ENCODE measurements at regions not wholly inside any gene's neighbourhood (a gene's known extent, or its start where the extent isn't known, plus 50 kb on each side); places are given as distances from the start of the nearest gene placed in this dataset.

DNA sequence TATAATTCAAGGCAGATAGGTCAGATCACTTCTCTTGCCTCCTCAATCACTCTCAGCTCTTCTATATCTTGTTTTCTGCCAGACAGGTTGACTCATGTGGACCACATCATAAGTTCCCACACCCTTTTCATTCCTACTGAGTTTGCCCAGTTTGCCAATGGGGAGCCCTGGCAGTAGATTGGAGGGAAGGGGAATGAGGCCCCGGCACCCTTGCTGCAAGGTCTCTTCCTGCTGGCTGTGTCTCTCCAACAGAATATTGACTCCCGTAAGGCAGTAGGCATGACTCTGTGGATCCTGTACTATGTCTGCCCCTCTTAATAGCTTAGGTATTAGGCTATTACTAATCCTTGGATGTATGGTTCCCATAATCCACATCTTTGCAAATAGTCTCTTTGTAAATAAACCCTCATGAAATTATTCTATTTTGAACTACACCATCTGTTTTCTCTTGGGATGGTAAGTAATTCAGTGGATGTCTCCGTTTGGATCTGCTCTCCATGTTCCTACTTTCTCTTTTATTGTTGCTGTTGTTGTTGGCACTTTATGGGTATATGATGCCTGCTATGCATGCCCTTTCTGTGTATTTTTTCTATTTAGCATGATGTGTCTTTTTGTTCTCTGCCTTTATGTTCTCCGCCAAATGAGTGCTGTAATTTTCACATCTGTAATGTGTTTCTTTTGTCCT, 65.5 kb upstream of the DCBLD2 start:
- TF ChIP-seq FOXM1 (IDR thresholded peaks at IDR 0.05; ENCODE audit: borderline replicate concordance, low read depth), result no peak
- no peak for TF ChIP-seq RAD21 (IDR thresholded peaks at IDR 0.05; ENCODE audit: low read depth)
- TF ChIP-seq TAF1 (IDR thresholded peaks at IDR 0.05; ENCODE audit: low read depth), result no peak
- no peak for TF ChIP-seq ZBTB7A (IDR thresholded peaks at IDR 0.05; ENCODE audit: low read depth)
- TF ChIP-seq, protein P1, sequence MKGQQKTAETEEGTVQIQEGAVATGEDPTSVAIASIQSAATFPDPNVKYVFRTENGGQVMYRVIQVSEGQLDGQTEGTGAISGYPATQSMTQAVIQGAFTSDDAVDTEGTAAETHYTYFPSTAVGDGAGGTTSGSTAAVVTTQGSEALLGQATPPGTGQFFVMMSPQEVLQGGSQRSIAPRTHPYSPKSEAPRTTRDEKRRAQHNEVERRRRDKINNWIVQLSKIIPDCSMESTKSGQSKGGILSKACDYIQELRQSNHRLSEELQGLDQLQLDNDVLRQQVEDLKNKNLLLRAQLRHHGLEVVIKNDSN (IDR thresholded peaks at IDR 0.05), result no peak
- TF ChIP-seq CEBPB (IDR thresholded peaks at IDR 0.05), result no peak
- no peak for TF ChIP-seq EGR1 (IDR thresholded peaks at IDR 0.05)
- no peak for TF ChIP-seq REST (IDR thresholded peaks at IDR 0.05; ENCODE audit: low read depth)
- no peak for TF ChIP-seq YY1 (IDR thresholded peaks at IDR 0.05; ENCODE audit: low read depth)
- no peak for TF ChIP-seq CREB1 (IDR thresholded peaks at IDR 0.05; ENCODE audit: low read depth)
- no peak for TF ChIP-seq NFIC (IDR thresholded peaks at IDR 0.05)
- TF ChIP-seq EP300 (IDR thresholded peaks at IDR 0.05; ENCODE audit: borderline replicate concordance), result no peak
- TF ChIP-seq, protein P2, sequence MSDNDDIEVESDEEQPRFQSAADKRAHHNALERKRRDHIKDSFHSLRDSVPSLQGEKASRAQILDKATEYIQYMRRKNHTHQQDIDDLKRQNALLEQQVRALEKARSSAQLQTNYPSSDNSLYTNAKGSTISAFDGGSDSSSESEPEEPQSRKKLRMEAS (IDR thresholded peaks at IDR 0.05), result no peak
- no peak for TF ChIP-seq TCF12 (IDR thresholded peaks at IDR 0.05; ENCODE audit: low read depth)
- no peak for TF ChIP-seq TEAD4 (IDR thresholded peaks at IDR 0.05)

DNA sequence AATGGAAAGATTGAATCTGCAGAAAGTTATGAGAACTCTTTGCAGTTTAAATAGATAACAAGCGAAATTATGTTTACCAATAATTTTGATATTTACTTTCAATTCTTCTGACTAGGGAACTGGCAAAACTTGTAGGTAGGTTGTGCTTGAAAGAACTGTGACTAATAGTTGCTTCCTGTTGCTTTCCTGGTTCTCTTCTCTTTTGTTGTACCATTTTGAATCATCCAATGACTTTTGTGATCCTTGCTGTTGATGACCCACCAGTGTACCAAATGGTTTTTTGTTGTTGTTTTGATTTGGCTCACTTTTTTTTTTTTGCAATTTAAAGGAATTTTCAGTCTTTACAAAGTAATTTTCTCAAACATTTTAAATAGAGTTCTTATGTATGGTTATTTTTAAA, 64.9 kb upstream of the DCBLD2 start:
- TF ChIP-seq, protein P2 (IDR thresholded peaks at IDR 0.05), result no peak
- no peak for TF ChIP-seq CREB1 (IDR thresholded peaks at IDR 0.05; ENCODE audit: low read depth)

DNA sequence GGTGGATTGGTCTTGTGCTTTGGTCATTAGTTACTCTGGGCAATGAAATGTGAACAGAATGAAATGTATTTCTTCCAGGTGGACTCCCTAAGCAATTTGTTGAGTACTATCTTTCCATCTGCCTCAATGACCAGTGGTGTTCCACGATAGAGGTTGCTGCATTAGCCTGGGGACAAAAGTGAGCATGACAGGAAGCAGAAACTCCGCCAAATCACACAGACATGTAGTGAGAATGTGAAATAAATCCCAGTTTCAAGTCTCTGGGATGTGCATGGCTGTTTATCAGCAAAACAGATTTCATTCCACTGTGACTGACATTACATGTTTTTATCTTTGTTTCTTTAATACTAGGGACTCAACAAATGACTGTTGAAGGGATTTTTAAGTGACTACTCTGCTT, 63.3 kb upstream of the DCBLD2 start:
- TF ChIP-seq EGR1 (IDR thresholded peaks at IDR 0.05) (no peak), CREB1 (IDR thresholded peaks at IDR 0.05; ENCODE audit: low read depth) (no peak), ZBTB7A (IDR thresholded peaks at IDR 0.05; ENCODE audit: low read depth) (no peak), EP300 (IDR thresholded peaks at IDR 0.05; ENCODE audit: borderline replicate concordance) (no peak), REST (IDR thresholded peaks at IDR 0.05; ENCODE audit: low read depth) (no peak), YY1 (IDR thresholded peaks at IDR 0.05; ENCODE audit: low read depth) (no peak), TAF1 (IDR thresholded peaks at IDR 0.05; ENCODE audit: low read depth) (no peak), RAD21 (IDR thresholded peaks at IDR 0.05; ENCODE audit: low read depth) (no peak), CEBPB (IDR thresholded peaks at IDR 0.05) (no peak), FOXM1 (IDR thresholded peaks at IDR 0.05; ENCODE audit: borderline replicate concordance, low read depth) (no peak)
- TF ChIP-seq, protein P2 (IDR thresholded peaks at IDR 0.05), result no peak

DNA sequence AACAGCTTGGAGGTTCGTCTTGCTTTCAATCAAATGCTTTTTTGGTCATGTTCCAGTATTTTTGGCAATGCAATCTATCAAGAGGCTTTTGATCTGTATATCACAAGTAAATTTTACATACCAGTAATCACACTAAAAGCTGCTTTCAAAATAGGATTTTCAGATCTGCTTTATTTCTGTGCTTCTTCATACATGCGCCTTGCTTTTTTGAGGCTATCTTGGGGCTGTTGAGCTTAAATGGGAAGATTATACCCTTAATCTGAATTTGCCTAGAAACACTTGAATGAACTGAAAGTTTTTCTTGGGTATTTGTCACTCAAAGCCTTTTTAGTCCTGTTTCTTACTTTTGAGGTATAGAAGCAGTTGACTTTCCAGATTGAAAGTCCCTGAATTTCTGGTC, 62.1 kb upstream of the DCBLD2 start:
- TF ChIP-seq ZBTB7A (IDR thresholded peaks at IDR 0.05; ENCODE audit: low read depth), result no peak
- no peak for TF ChIP-seq TEAD4 (IDR thresholded peaks at IDR 0.05)
- TF ChIP-seq YY1 (IDR thresholded peaks at IDR 0.05; ENCODE audit: low read depth), result no peak
- TF ChIP-seq RAD21 (IDR thresholded peaks at IDR 0.05; ENCODE audit: low read depth), result no peak
- TF ChIP-seq, protein P2 (IDR thresholded peaks at IDR 0.05), result no peak
- TF ChIP-seq CREB1 (IDR thresholded peaks at IDR 0.05; ENCODE audit: low read depth), result no peak
- TF ChIP-seq, protein P1 (IDR thresholded peaks at IDR 0.05), result no peak
- TF ChIP-seq TCF12 (IDR thresholded peaks at IDR 0.05; ENCODE audit: low read depth), result no peak
- no peak for TF ChIP-seq EGR1 (IDR thresholded peaks at IDR 0.05)
- no peak for TF ChIP-seq NFIC (IDR thresholded peaks at IDR 0.05)

GRCh38 chr3:98962951-98963350, 61.5 kb upstream of the DCBLD2 start:
- TF ChIP-seq CEBPB (IDR thresholded peaks at IDR 0.05) (no peak), RAD21 (IDR thresholded peaks at IDR 0.05; ENCODE audit: low read depth) (no peak), TEAD4 (IDR thresholded peaks at IDR 0.05) (no peak), TAF1 (IDR thresholded peaks at IDR 0.05; ENCODE audit: low read depth) (no peak), ZBTB7A (IDR thresholded peaks at IDR 0.05; ENCODE audit: low read depth) (no peak), EP300 (IDR thresholded peaks at IDR 0.05; ENCODE audit: borderline replicate concordance) (no peak)
- TF ChIP-seq, protein P1 (IDR thresholded peaks at IDR 0.05), result no peak
- TF ChIP-seq, protein P2 (IDR thresholded peaks at IDR 0.05), result no peak

Measured in Ishikawa (cell line).